ENCODE measurements at regions not wholly inside any gene's neighbourhood (a gene's known extent, or its start where the extent isn't known, plus 50 kb on each side); places are given as distances from the start of the nearest gene placed in this dataset.

- H3K9me3 Mint-ChIP-seq, result peaks cover 10 to 13% of the 10 kb centered on the region in 2 experiments; a peak in 2 of 5 replicates
- H3K36me3 Mint-ChIP-seq (ENCODE audit: insufficient read depth in 1 of 3, low read depth in 3 of 3), result peaks cover 0 to 7% (median 2%) of the 10 kb centered on the region in 3 experiments; a peak in 2 of 7 replicates
- H2BK20ac ChIP-seq (ENCODE audit: low read depth, low read length, poor library complexity, severe bottlenecking), result no peak overlapping the region
- H3T11ph ChIP-seq (ENCODE audit: low read length), result no peak overlapping the region
- no peak overlapping the region for H3K23ac ChIP-seq (ENCODE audit: insufficient read length, low read depth, low read length)
- WGBS (ENCODE audit: extremely low coverage, insufficient read length, low lambda C conversion rate), result 100% methylated on average over 1 of the region's 6 CpGs
- H3K9me3 ChIP-seq (ENCODE audit: control insufficient read depth, low read depth, low read length), result no peaks in the 10 kb centered on the region
- no peak overlapping the region for H3K18ac ChIP-seq (ENCODE audit: insufficient read length, low read depth, low read length)
- H3K4me1 ChIP-seq (ENCODE audit: insufficient read depth, low read length), result no peaks in the 10 kb centered on the region
- H3K4me3 Mint-ChIP-seq, result no peak overlapping the region
- TF ChIP-seq CTCF (conservative IDR thresholded peaks at IDR 0.05), result no peak
- no peak overlapping the region for H3K4me2 ChIP-seq (ENCODE audit: insufficient read depth, insufficient read length, low read length)
- H2BK12ac ChIP-seq (ENCODE audit: insufficient read length, low read depth, low read length), result no peak overlapping the region
- no peak overlapping the region for H3K27ac ChIP-seq (ENCODE audit: insufficient read length, low read depth, low read length)
- no peak overlapping the region for H2BK5ac ChIP-seq (ENCODE audit: insufficient read length, low read length)
- peaks cover 3% of the 10 kb centered on the region; the same call in 1 of the 2 replicates for H3K27me3 Mint-ChIP-seq (ENCODE audit: low read depth)
- no peak overlapping the region for H3K14ac ChIP-seq (ENCODE audit: insufficient read depth, low read length)
- no peak overlapping the region for H2BK15ac ChIP-seq (ENCODE audit: low read depth, low read length)
- H4K20me1 ChIP-seq (ENCODE audit: control insufficient read depth, insufficient read depth, insufficient read length), result no peaks in the 10 kb centered on the region
- no peak overlapping the region for H2BK120ac ChIP-seq (ENCODE audit: low read depth, low read length, poor library complexity, severe bottlenecking)
- H2AK5ac ChIP-seq (ENCODE audit: insufficient read length, low read length), result no peak overlapping the region
- no peak for DNase-seq
- H4K91ac ChIP-seq (ENCODE audit: insufficient read length, low read depth, low read length), result no peak overlapping the region
- no peak overlapping the region for H4K8ac ChIP-seq (replicated peaks; ENCODE audit: insufficient read length, low read depth, low read length)
- no peaks in the 10 kb centered on the region for H3K27me3 ChIP-seq (ENCODE audit: insufficient read depth, low read length)
- no peaks in the 10 kb centered on the region for H3K23me2 ChIP-seq (ENCODE audit: insufficient read length, low read depth, low read length, poor library complexity, severe bottlenecking)
- H3K79me2 ChIP-seq (ENCODE audit: insufficient read depth, low read length), result no peaks in the 10 kb centered on the region
- no peaks in the 10 kb centered on the region for H3K79me1 ChIP-seq (ENCODE audit: insufficient read depth, low read depth, low read length, poor library complexity, severe bottlenecking)
- H3K27ac Mint-ChIP-seq, result no peak overlapping the region
- H4K5ac ChIP-seq (ENCODE audit: insufficient read length, low read depth, low read length), result no peak overlapping the region
- no peaks in the 10 kb centered on the region for H3K4me1 Mint-ChIP-seq
- H3K4ac ChIP-seq (ENCODE audit: low read depth, low read length), result no peak overlapping the region
- H3K56ac ChIP-seq (ENCODE audit: insufficient read length, low read depth, low read length), result no peak overlapping the region
- H2AFZ ChIP-seq (ENCODE audit: low read length), result no peak overlapping the region
- H3K9ac ChIP-seq (ENCODE audit: extremely low read depth, insufficient read length, low read length), result no peak overlapping the region
Measured at GRCh38 chr4:83725336-83726085, 189.6 kb downstream of the GPAT3 start.
